Fibroblast of peridontal ligament (primary cell): ENCODE measurements at regions not wholly inside any gene's neighbourhood (a gene's known extent, or its start where the extent isn't known, plus 50 kb on each side); places are given as distances from the start of the nearest gene placed in this dataset.
"Not testable (repeated sequence)": the region's sequence is repeated elsewhere in the genome, so short reads cannot be mapped to it uniquely, and the experiment has no call there.

Experiments used
- DNase-seq: peaks from one replicate; pipeline ENCODE4 v3.0.0-alpha.2; 2010; ENCODE audit errors: extremely low read depth

DNA sequence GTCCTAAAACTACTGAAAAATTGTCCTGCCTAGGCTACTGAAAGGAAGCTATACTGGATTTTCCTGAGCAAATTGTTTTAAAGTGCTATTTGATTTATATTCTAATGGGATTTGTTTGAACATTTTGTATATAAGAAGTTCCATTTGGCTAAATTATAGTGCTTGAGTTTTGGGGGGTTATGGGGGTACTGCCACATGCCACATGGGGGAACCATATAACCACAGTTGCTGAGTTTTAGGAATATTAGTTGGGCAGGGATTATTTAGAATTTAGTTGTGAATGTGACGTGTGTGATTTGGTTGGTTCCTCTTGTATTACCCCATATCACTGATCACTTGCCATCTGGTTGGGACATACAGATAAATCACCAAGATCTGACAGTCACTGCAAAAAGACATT is 224.5 kb upstream of the TAPT1 start:
- DNase-seq: peak; percentile 8

- no peak for DNase-seq
These were observed 223.8 kb upstream of the TAPT1 start for GRCh38 chr4:16450031-16450430.

- DNase-seq: no peak
These were observed 223.1 kb upstream of the TAPT1 start for GRCh38 chr4:16449406-16449805.

DNA sequence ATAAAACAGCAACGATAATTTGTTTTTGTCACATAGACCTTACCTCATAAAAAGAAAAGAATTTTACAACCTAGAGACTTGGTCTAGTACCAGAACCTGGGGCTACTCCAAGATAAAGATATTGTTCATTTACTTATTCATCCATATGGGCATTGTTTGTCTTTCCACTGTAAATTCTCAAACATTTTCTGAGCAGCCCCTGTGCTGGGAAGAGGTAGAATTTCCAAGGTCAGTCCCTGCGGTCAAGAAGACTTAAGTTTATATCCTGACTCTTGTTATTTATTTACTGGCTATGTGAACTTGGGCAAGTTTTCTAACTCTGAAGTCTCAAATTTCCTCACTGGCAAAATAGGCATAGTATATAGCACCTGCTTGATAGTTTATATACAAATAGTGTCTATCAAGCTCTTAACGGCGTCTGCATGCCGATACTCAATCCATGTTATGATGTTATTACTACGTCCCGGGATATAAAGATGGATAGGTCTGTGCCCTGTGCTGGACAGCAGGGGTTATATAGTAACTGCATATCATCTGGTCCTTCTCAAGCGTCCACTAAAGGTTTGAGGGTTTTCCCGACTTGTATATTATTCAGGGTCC is 222.1 kb upstream of the TAPT1 start:
- no peak for DNase-seq

GRCh38 chr4:16443504-16444088 is 217.3 kb upstream of the TAPT1 start:
- peak; percentile 69 for DNase-seq

DNA sequence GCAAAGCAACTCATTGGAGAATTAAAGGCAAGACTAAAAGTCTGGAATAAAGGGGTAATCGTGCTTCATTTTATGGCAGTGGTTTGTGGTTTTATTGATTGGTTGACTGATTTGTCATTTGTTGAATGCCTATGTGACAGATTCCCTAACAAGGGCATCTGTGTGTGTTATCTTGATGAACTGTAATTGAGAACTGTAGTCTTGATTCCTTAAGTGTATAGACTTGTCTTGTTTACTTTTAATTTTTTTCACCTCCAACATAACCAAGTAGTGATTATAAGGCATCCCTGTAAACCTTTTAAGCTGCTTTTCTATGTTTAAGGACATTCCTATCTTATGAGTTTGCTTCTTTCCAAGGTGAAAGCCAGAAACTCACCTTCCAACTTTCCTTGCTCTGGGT is 216.0 kb upstream of the TAPT1 start:
- no peak for DNase-seq

DNA sequence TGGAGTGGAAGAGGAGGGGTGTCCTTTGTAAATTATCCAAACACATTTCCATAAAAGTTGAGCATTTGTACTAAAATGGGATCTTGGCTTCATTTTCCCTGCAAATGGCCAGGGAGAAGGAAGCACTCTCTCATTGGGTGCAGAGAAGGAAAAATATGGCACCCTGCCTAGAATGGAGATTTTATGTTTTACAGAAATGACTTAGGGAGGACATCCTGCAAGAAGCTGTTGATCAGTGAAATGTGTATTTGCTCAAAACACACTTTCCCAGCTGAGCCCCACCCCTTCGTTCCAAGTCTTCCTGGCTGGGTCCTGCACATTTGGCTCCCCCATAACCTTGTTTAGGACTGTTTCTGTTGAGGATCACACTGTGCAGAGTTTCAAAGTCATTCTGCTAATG is 213.5 kb upstream of the TAPT1 start:
- DNase-seq: no peak

DNA sequence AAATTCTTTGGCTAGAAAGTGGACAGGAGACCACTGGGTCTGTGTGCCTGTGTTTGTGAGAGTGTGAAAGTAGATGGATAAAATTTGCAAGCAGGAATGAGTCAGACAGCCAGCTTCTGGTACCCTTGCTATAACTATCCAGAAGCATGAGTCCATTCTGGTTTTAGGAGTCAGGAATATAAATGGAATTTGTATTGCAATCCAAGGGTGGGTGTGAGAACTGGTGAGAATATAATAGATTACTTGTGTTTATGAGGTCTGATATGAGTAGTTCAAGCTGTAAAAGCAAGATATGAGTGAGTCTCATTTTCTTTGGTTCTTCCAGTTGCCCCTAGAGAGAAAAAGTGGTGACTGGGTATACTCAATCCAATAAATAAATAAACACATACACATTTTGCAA is 212.7 kb upstream of the TAPT1 start:
- peak; percentile 58 for DNase-seq

GRCh38 chr4:16437836-16438235 is 211.6 kb upstream of the TAPT1 start:
- peak; percentile 22 for DNase-seq

DNA sequence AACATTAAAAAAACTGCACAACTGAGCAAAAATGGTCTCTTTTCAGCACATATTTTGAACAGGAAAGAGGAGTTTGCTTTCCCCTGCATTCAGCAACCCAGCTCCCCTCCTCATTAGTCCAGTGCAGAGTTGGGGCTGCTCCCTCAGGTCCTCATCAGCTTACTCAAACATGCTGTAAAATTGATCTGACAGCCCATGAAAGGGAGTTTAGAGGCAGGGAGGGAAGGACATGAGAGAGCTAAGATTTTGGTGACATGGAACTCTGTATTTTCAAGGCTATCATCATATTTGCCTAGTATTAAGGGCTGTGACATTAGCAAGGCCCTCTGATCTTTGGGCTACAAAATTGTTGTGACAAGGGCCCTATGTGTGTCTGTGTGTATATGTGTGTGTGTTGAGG is 205.6 kb upstream of the TAPT1 start:
- DNase-seq: no peak

- peak; percentile 56 for DNase-seq
These were observed 192.5 kb upstream of the TAPT1 start for GRCh38 chr4:16418814-16419213.

DNA sequence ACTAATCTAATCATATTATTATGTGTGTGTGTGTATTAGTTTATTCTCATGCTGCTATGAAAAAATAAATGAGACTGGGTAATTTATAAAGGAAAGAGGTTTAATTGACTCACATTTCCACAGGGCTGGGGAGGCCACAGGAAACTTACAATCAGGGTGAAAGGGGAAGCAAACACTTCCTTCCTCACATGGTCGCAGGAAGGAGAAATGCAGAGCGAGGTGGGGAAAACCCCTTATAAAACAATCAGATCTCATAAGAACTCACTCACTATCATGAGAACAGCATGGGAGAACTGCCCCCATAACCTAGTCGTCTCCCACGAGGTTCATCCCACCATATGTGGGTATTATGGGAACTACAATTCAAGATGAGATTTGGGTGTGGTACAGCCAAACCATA is 190.9 kb upstream of the TAPT1 start:
- DNase-seq: no peak

GRCh38 chr4:16416601-16417000 is 190.3 kb upstream of the TAPT1 start:
- no peak for DNase-seq

DNA sequence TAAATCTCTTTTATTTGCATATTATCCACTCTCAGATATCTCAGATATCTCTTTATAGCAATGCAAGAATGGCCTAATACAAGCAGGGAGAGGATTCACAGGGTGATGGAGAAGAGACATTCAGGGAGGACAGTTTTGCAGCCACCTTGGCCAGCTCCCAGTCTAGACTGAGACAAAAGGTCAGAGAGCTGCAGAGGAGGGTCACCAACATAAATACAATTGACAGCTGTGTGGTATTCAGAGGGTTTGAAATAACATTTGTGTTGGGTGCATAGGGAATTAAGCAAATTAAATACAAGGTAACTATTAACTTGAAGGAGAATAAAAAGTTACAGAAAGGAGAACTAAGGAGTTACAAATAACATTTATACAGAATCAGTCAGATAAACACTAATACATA is 189.5 kb upstream of the TAPT1 start:
- DNase-seq: no peak

- DNase-seq: no peak
These were observed 187.7 kb upstream of the TAPT1 start for GRCh38 chr4:16413814-16414555.

GRCh38 chr4:16411501-16412085 is 185.3 kb upstream of the TAPT1 start:
- DNase-seq: no peak

- DNase-seq: not testable (repeated sequence)
These were observed 166.9 kb upstream of the TAPT1 start for GRCh38 chr4:16393216-16393615.

DNA sequence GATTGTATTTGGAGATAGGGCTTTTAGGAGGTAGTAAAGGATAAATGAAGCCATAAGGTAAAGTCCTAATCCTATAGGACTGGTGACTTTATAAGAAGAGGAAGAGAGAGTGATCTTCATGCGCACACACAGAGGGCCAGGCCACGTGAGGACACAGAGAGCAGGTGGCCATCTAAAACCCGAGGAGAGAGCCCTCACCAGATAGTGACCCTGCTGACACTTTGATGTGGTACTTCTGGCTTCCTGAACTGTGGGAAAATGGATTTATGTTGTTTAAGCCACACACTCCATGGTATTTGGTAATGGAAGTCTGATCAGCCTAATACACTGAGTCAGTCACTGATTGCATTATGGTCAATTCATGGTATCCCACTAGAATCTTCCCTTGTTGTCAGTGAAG is 164.9 kb upstream of the TAPT1 start:
- DNase-seq: no peak

DNA sequence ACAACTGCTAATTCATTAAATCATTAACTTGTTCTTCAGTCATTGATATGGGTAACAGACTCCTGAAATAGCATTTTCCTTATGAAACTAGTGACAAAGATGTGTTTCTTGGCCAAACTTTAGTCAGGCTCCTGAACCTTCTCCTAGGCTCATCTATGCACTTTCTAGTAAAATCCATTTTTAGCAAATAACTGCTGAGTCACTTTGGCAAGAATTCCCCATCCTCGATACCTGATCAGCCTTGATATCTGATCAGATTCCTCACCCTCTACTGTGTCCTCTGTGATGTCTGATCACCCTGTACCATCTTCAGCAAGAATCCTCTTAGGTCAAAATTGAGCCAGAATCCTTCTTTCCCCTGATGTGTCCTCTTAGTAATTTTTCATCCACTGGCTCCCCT is 161.2 kb upstream of the TAPT1 start:
- no peak for DNase-seq

GRCh38 chr4:16386711-16387320 is 160.5 kb upstream of the TAPT1 start:
- DNase-seq: no peak

- no peak for DNase-seq
These were observed 158.3 kb upstream of the TAPT1 start for GRCh38 chr4:16384576-16384975.

DNA sequence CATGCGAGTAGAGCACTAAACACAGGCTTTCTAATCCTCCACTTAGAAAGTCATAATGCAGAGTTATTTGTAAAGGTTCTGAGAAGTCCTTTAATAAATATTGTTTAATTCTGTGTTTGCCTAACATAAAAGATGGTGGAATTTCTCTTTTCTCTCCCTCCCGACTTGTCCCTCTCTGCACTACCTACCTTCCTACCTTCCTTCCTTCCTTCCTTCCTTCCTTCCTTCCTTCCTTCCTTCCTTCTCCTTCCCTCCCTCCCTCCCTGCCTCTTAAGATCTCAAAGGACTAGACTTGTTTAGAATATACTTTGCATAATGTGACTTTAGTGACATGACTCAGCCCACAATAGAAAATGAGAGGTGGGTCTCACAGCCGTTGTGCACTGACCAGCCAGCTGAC is 156.3 kb upstream of the TAPT1 start:
- DNase-seq: no peak

DNA sequence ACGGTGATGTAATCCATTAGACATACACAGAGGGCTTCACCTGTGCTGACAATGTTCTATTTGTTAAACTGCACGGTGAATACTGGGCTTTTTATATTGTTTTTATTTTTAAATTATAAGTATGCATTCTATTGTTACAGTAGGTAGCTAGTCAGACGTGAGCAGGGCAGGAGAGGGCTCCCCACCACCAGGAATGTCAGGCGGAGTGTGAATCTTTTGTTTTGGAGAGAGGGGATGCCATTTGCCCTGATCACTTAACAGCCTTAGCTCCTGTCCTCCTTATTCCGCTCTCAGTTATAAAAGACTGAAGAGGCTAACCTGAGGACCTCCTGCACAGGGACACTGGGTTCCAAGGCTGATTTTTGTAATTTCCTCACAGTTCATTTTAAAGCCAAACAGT is 151.6 kb upstream of the TAPT1 start:
- DNase-seq: no peak
